LoVo (cell line): ENCODE measurements at regions not wholly inside any gene's neighbourhood (a gene's known extent, or its start where the extent isn't known, plus 50 kb on each side); places are given as distances from the start of the nearest gene placed in this dataset.
"Not testable (repeated sequence)": the region's sequence is repeated elsewhere in the genome, so short reads cannot be mapped to it uniquely, and the experiment has no call there.

Experiments used
- DNase-seq: peaks from one replicate; pipeline ENCODE4 v3.0.0-alpha.2; 2016; ENCODE audit warnings: low spot score

GRCh38 chr10:56104487-56104886 is 256.6 kb downstream of the ZWINT start:
- no peak for DNase-seq

- DNase-seq = no peak
Measured at GRCh38 chr10:56096226-56096517, 264.9 kb downstream of the ZWINT start.

- no peak for DNase-seq
Measured at GRCh38 chr10:56095506-56096225, 265.4 kb downstream of the ZWINT start.

DNA sequence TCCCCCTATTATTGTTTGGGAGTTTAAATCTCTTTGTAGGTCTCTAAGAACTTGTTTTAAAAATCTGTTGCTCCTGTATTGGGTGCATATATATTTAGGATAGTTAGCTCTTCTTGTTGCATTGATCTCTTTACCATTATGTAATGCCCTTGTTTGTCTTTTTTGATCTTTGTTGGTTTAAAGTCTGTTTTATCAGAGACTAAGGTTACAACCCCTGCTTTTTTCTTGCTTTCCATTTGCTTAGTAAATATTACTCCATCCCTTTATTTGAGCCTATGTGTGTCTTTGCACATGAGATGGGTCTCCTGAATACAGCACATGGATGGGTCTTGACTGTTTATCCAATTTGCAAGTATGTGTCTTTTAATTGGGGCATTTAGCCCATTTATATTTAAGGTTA is 267.4 kb downstream of the ZWINT start:
- not testable (repeated sequence) for DNase-seq

DNA sequence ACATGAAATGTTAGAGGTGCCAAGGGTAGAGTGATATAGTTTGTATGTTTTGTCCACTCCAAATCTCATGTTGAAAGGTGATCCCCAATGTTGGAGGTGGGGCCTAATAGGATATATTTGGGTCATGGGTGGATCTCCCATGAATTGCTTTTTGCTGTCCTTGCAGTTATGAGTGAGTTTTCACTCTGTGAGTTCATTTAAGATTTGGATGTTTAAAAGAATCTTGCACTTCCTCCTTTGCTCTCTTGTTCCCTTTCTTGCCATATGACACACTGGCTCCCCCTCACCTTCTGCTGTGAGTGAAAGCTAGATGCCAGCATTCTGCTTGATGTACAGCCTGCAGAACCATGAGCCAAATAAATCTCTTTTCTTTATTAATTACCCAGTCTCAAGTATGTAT is 269.2 kb downstream of the ZWINT start:
- no peak for DNase-seq

- DNase-seq = no peak
Measured at GRCh38 chr10:56090914-56091540, 270.0 kb downstream of the ZWINT start.

- DNase-seq = no peak
Measured at GRCh38 chr10:56085406-56086122, 275.5 kb downstream of the ZWINT start.

GRCh38 chr10:56082169-56082568 is 278.9 kb downstream of the ZWINT start:
- no peak for DNase-seq

GRCh38 chr10:56068473-56069263 is 292.4 kb downstream of the ZWINT start:
- DNase-seq = no peak

- DNase-seq = no peak
Measured at GRCh38 chr10:56068040-56068439, 293.0 kb downstream of the ZWINT start.

DNA sequence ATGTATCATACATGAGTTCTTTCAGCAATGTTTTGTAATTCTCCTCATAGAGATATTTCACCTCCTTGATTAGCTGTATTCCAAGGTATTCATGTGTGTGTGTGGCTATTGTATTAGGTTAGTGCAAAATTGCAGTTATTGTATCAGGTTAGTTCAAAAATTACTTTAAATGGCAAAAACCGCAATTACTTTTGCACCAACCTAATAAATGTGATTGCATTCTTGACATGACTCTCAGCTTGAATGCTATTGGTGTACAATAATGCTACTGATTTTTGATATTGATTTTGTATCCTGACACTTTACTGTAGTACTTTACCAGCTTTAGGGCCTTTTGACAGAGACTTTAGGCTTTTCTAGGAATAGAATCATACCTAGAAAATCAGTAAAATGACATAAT is 297.4 kb downstream of the ZWINT start:
- no peak for DNase-seq

DNA sequence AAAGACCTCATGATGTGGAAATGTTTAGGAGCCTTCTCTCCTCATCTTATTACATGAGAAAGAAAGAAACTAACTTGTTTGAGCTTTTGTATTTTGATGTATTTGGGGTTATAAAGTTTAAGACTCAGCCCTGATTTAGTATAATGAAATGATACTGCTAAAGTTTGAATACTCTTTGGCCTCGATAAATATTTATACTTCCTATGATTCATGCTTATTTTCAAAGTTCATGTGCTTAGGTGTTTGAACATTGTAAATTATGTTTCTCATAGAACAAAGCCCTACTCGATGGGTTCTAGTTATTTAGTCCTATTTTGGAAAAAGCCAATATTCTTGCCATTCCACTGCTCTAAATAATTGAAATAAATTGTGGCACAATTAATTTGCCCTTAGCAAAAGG is 303.2 kb downstream of the ZWINT start:
- DNase-seq = no peak

GRCh38 chr10:56035489-56035888 is 325.6 kb downstream of the ZWINT start:
- no peak for DNase-seq

GRCh38 chr10:56028298-56029132 is 332.5 kb downstream of the ZWINT start:
- no peak for DNase-seq

- DNase-seq = no peak
Measured at GRCh38 chr10:56012101-56012500, 349.0 kb downstream of the ZWINT start.

DNA sequence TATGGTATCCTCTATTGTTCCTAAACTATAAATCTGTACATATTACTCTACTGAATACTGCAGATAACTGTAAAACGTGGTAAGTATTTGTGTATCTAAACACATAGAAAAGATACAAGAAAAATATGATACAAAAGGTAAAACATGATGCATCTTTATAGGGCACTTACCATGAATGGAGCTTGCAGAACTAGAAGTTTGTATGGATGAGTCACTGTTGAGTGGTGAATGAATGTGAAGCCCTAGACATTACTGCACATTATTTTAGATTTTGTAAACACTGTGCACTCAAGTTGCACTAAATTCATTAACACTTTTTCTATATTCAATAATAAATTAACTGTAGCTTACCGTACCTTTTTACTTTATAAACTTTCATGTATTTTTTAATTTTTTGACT is 357.5 kb downstream of the ZWINT start:
- DNase-seq = no peak

GRCh38 chr10:55989188-55989587 is 371.9 kb downstream of the ZWINT start:
- no peak for DNase-seq

DNA sequence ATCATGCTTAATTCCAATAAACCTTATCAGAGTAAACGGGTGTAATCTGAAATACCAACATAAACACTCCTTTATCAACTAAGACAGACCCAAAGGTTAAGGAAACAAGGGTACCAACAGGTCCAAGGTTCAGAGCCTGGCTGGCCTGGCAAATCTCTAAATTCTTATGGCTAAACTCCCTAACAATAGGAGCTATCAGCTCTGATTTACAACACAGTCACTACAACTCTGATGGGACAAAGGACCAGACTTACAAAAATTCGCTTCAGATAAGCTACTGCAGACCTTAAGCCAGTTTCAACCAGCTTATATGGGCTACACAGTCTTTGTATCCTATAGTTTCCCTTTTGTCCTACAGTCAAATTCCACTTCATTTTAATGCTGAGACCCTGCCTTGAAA is 381.9 kb downstream of the ZWINT start:
- DNase-seq = no peak

DNA sequence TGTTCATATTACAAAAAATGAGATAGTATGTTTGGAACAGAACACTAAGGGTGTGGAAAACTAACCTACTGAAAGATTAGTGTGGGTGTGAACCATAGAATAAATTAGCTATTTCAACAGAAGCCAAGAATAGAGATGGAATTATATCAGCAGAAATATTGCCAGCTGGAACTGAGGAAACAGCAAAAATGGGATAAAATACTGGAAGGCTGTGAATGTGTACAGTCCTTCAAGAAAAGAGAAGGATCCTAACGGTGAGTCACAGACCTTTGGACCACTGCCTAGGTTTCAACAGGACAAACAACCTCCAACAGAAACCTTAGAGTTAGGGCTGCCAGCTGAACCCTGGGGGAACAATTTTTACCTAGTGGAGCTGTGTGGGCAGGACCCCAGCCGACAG is 395.0 kb downstream of the ZWINT start:
- no peak for DNase-seq

GRCh38 chr10:55943403-55943802 is 417.7 kb downstream of the ZWINT start:
- DNase-seq = no peak

- no peak for DNase-seq
Measured at GRCh38 chr10:55929291-55929690, 431.8 kb downstream of the ZWINT start.
